GDM1 (cell line): ENCODE measurements at regions not wholly inside any gene's neighbourhood (a gene's known extent, or its start where the extent isn't known, plus 50 kb on each side); places are given as distances from the start of the nearest gene placed in this dataset.
"Not testable (repeated sequence)": the region's sequence is repeated elsewhere in the genome, so short reads cannot be mapped to it uniquely, and the experiment has no call there.

Experiments used
- DNase-seq: peaks from one replicate; lab custom pipeline; 2025; lab: John Stamatoyannopoulos, UW

DNA sequence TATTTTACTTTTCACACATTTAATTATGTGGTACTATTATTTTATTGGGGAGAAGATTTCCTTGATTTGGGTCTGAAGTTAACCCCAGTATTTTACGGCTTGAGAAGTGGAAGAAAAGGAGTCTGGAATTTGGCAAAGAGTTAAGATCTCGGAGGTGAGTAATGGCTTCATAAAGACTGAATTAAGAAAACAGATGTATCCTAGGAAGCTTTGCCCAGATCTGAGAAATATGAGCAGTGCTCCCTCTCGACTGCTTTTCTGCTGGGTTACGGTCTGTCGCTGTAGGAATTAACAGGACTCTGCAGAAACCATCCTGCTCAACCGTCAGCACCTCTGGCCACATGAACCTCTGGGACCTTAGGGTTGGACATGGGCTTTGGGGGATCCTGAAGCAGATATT lies 163.6 kb upstream of the NDN start:
- no peak for DNase-seq

DNA sequence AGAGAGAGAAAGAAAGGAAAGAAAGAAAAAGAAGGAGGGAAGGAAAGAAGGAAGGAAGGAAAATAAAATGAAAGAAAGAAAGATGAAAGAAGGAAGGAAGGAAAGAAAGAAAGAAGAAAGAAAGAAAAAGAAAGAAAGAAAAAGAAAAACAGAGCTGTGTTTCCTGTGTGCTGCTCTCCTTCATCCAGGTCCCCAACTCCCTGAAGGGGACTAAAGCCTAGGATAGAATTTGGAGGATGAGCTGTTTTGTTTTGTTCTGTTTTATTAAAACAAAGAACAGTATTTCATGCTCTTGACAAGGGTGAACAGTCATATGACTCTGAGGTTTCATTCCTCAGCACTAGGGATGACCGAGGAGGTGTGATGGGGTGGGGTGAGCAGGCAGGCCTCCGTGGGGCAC lies 164.8 kb upstream of the NDN start:
- no peak for DNase-seq

DNA sequence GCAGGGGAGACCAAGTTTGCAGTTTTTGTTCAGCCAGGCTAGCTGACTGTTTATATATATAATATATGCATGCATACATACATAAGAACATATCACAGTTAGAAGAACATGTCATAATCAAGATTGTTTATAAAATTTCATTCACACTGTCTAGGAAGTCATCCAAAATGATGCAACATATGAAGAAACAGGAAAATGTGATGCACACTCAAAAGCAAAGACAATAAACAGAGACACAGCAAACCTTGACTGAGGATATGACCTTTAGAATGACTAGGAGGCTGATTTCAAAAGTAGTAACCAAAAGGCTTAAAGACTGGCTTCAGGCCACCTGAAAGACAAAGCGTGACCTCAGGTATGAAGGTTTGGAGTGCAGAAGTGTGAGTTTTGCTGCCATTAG lies 166.2 kb upstream of the NDN start:
- no peak for DNase-seq

DNA sequence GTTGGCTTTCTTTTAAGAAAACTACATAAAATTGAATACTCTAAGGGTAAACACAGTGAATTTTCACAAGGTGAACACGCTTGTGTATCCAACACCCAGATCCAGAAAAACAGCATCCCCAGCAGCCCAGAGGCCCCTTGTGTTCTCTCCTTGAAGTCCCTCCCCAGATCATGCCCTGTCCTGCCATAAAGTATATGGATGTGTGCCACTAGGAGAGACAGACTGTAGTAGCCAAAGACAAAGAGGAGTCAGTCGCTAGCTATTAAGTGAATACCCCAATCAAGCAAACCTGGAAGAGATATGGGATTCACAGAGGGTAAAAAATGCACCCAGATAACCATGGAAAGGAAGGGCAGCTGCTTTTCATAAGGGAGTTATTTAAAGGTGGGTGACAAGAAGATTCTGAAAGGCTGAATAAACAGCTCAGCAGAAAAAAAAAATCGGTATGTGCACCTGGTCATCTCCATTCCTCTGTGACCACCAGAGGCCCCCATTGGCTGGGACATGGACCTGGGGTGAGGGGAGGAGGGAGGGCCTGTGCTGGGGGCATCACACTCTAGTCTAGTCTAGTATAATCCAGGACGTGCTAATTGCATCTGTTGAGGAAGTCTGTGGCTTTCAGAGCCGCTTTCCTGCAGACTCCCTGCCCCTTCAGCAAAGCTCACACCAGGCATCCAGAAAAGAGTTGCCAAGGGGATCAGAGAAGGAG lies 167.3 kb upstream of the NDN start:
- no peak for DNase-seq

DNA sequence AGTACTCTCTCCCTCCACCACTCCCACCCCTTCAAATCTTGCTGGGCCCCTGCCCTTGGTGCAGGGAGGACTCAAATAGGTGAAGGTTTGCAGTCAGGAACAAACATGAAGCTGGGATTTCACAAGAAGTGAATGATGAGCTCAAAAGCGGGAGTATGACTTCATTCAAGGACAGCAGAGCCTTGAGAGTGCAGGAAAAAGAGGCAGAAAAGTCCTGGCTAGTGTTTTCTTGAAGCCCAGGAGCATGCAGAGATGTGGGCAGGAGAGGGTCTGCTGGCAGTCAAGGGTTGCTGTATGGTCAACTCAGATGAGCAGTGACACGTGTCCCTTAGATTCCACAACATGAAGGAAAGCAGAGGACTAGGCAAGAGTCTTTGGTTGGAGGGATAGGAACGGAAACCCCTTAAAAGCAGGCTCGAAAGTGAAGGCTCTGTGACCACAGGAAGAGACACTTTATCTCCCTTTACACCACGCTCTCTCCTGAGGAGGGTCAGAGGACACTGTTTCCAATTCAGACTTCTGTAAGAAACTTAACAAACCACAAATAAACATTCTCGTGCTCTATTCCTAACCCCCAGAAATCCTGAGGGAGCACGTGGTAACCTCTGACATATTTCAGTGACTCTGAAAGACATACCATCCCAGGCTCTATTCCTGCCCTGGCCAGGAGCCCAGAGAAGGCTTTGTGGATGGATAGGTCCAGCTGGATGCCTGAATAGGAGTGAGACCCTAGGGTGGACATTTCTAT lies 168.0 kb upstream of the NDN start:
- DNase-seq: no peak

DNA sequence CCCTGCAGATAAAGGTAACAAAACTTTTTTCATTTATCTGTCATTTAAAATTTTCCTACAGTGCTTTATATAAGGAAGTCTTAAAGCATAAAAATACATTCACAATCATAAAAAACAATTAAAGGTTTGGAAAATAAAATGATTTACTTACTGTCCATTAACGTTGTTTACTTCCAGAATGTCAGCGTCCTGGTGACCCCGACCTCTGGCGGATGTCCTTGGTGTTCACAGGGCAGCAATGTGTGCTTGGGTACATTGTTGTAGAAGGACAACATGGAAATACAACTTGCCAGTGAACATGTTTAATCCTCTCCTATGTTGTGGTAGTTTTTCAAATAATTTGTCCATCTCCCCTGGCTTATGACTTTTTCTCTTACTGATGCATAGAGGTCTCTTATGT lies 168.8 kb upstream of the NDN start:
- DNase-seq: no peak

DNA sequence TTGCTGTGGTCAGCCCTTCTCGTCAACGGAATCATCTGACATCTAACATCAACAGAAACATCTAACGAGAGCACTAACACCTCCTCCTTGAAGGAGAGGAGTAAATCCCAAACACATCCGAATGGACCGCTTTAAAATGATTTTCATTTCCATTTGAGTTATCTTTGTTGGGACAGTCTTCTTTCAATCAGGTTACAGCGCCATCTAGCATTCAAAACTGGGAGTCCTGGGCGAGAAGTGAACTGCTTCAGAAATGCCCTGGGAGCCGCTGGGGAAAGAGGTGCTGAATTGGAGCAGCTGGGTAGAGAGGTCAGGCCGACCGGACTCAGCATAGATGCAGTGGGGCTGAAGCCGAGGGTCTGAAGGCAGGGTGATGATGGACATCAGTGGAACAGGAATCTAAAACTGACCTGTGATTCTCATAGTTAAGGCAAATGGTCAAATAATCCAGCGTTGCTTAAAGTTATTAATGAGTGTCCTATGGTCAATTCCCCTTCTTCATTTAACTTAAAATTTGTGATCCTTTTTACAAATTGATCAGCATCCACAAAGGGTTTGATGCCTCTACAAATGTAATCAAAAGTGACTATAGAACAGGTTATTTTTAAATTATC lies 170.0 kb upstream of the NDN start:
- peak; percentile 4 for DNase-seq

DNA sequence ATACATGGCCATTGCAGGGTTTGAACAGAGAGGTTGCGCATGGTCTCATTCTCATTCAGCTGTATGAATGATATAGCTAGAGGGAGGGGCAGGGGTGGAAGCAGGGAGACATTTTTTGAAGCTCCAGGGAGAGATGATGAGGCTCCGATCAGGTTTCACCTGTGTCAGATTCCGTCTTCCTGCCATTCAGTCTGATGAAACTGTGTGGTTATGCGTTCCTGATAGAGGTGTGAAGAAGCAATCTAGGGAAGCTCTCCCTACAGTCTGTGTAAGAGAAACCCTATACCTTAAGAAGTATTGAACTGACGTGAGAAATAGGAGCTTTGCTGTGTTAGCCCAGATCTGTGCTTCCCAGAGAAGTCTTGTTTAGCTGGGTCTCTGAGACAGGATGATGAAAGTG lies 171.9 kb upstream of the NDN start:
- no peak for DNase-seq

DNA sequence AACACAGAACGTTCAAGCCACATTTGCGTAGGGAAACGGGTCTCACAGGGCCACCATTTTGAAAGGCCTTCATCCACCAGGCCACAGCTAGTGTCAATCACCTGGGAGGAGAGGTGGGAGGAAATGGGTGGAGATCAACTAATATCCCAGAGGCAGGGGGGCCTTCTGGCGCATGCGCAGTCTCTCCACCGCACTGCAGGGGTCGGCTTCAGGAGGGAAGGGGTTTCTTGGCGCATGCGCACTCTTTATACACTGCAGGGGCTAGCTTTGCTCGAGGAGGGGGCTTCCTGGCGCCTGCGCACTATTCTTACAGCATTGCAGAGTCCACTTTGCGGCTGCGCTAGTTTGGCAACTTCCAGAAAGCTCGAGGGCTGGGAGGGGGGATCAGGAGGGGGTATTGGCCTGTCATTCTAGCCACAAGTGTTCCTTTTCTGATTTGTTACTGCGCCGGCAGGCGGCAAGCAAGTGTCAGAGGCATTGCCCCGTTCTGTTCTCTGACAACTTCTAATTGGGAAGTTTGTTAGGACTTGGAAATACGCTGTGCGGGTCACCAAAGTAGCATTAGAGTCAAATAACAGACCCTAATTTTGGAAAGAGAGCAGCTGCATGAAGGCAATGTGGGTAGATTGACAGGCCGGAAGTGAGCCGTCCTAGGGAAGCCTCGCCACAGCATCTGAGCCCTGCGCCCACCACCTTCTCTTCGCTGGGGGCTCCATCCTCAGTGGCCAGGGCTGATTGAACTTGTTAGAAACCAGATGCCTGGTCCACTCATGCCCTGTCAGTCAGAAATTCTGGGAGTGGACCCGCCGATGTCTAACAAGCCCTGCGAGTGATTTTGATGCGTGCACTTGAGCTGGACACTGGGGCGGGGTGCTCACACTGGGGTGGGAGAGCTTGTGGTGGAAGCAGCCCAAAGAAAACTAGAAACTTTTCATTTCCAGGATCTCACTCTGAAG lies 173.5 kb upstream of the NDN start:
- DNase-seq: no peak

DNA sequence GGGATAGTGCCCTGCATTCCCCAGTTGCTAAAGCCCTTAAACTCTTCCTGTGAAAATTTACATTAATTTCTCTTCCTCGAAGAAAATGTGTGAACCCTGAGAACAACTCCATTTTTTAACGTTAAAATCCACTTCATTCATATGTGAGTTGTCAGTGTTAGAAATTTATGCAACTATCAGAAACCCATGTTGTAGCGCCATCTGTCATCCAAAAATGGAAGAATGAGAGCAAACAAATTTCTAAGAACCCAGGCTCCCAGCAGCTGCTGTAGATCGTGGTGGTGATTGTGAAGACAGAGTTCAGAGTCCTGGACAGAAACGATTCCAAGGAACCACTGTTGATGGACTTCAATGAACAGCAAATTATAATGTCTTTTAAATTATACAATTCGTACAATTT lies 179.7 kb upstream of the NDN start:
- DNase-seq: no peak

DNA sequence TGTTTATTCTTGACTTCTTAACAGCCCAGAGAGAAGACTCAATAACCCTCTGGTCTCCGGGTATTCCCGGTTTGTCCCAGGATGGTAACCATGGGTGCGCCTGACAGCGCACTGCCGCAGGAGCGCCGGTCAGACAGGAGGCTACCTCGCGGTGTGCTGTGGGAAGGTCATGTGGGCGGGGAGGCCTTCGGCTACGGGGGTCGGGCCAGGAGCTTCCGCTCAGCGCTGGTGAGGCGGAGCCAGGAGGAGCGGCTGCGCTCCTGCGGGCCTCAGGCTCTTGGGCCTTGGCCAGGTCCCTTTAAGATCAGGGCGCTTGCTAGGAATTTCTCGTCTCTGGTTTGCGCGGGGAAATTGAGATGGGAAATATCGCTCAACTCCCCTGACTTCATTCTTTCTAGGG lies 182.3 kb upstream of the NDN start:
- DNase-seq: no peak

DNA sequence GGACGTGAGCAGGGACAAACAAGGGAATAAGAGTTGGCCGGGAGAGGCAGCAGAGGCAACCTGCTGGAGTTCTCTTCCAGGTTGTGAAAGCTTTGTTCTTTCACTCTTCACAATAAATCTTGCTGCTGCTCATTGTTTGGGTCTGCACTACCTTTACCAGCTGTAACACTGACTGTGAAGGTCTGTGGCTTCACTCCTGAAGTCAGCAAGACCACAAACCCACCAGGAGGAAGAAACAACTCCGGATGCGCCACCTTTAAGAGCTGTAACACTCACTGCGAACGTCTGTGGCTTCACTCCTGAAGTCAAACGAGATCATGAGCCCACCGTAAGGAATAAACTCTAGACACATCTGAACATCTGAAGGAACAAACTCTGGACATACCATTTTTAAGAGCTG lies 186.5 kb upstream of the NDN start:
- not testable (repeated sequence) for DNase-seq

DNA sequence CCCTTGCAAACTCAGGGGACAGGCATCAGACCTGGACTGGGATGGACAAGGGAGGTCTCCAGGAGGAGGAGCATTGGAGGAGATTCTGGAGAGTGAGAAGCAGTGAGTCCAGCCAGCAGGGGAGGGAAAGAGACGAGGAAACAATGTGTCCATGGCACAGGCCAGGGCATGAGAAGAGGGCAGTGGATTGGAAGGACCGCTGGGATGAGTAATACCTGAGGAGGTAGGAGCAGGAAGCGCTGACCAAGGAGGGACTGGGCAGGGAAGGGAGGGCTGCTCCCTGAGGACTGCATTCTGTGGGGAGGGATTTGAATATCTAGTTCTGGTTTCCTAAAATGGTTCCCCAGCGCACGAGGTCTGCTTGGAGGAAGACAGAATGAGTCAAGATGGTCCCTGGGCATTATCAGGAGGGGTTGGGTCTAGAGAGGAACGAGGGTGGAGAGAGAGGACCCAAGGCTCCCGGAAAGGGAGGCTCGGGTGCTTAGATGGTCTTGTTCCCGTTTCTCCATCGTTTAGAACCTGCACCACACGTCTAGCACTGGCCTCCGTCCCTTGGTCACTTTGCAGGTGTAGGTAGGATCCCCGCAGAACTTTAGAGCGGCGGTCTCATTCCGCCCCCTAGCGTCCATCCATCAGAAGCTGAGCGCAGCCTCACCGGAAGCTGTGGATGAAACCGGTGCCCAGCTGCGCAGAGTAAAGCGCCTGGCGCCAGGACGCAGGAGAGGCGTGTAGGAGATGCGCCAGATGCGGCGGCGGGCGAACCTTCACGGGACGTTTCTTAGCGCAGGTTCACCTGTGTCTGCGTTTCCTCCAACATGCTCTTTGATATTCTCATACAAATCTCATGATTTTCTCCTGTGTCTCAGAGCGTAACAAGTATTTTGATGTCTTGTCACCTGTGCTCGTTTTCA lies 190.7 kb upstream of the NDN start:
- no peak for DNase-seq

DNA sequence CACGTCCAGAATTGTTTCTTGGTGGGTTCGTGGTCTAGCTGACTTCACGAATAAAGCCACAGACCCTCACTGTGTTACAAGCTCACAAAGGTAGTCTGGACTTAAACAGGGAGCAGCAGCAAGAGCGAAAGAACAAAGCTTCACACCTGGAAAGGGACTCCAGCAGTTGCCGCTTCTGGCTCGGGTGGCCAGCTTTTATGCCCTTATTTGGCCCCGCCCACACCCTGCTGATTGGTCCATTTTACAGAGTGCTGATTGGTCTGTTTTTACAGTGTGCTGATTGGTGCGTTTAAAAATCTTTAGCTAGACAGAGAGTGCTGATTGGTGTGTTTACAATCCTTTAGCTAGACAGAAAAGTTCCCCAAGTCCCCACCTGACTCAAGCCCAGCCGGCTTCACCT lies 194.2 kb upstream of the NDN start:
- no peak for DNase-seq

DNA sequence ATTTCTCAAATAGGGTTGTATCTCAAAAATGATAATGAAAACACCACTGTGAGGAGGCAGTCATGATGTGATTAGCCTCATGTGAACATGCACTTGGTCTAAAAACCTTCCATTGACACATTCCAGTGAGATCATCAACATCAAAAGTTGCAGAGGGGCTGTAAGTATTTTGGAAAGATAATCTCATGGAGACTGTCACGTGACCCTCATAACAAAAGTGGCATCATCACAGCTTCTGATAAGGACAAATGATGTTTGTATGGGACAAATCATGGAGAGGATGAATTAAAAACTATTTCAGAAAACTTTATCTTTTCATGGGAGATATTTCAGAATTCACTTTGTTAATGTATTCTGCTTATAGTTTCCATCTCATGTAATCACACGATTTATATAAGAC lies 203.1 kb upstream of the NDN start:
- no peak for DNase-seq

DNA sequence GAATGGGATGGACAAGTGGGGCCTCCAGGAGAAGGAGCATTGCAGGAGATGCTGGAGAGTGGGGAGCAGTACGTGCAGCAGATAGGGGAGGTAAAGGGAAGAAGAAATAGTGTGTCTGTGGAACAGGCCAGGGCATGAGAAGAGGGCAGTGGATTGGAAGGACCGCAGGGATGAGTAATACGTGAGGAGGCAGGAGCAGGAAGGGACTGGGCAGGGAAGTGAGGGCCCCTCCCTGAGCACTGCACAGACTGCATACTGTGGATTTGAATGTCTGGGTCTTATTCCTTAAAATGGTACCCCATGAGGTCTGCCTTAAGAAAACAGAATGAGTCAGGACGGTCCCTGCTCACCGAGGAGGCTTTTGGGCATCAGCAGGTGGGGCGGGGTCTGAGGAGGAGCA lies 210.0 kb upstream of the NDN start:
- DNase-seq: no peak

DNA sequence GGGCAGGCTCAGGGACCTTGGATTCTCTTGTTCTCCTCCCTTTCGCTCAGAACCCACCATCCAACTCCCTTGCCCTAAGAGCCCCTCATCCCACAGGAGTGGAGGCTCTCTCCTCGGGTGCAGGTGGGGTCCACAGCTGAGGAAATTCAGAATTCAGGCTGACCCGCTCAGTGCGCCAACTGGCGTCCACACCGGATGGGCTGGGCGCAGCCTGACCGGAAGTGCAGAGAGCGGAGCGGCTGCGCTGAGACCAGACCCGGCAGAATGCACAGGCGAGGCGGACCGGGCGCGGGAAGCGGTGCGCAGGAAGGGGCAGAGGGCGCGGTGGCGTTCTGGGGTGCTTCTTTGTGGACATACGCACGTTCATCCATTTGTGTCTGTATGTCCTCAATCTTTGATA lies 210.4 kb upstream of the NDN start:
- no peak for DNase-seq

DNA sequence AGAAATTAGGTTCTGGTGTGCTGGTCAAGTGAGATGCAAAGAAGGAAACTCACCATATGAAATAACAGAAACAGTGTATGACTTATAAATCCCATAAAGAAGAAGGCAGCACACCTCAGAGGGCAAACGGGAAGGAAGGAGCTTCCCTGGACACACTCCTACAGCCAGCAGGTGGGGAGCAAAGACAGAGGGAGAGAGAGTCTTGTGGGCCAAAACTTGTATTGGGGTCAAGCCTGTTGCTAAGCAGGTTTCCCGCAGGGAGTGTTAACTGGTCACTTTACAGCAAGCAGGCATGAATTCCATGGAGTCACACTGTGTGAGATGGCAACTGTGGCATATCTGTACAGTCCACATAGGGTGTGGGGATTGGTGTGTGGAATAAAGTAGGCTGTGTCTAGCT lies 222.9 kb upstream of the NDN start:
- no peak for DNase-seq

DNA sequence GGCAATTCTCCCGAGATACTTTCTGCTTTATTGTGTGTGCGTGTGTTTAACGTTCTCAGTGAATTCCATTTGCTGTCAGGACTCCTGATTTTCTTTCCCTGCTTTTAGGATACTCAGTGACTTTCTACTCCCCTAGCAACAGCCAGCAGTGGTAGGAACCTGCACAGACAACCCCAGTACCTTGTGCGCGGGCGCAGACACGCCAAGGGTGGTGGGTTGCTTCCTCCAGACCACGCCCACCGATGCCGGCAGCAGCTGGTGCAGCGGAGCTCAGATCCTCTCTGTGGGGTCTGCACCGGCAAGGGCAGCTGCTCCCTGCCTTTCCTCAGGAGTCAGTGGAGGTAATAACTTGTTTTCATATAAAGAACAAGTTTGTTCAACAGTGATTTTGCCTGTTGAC lies 225.1 kb upstream of the NDN start:
- no peak for DNase-seq

DNA sequence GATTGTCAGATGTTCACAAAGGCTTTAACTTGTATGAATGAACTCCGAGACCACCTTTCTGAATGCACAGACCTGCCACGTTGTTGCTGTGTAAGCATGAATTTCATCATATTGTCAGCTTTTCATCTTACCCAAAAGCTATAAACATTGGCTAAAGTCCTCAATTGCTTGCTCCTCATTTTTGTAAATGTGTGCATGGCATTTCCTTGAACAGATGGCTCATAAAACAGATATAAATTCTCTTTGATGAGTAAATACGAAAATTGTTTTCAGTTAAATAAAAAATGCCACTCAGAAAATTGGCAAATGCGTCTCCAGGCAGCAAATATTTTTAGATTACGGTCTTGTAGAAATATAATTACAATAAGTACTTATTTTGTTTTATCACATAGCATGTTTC lies 226.0 kb upstream of the NDN start:
- no peak for DNase-seq

DNA sequence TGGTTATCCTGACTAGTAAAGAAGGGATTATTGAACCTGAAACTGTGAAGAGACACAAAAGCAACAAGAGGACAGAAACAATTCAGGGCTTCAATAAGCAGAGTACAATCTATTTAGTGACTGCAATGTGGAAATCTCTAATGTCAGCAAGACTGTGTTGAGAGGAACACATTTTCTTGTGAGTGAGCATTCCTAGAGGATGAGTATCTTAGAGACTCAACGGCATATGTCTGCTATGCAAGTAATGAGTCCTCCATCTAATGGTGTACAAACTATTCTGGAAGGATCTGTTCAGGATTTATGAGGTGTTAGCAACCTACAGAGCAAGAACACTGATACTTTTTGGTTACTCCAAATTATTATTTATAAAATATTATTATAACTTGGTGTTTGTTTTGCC lies 226.5 kb upstream of the NDN start:
- DNase-seq: no peak
